ENCODE measurements at regions not wholly inside any gene's neighbourhood (a gene's known extent, or its start where the extent isn't known, plus 50 kb on each side); places are given as distances from the start of the nearest gene placed in this dataset.

DNA sequence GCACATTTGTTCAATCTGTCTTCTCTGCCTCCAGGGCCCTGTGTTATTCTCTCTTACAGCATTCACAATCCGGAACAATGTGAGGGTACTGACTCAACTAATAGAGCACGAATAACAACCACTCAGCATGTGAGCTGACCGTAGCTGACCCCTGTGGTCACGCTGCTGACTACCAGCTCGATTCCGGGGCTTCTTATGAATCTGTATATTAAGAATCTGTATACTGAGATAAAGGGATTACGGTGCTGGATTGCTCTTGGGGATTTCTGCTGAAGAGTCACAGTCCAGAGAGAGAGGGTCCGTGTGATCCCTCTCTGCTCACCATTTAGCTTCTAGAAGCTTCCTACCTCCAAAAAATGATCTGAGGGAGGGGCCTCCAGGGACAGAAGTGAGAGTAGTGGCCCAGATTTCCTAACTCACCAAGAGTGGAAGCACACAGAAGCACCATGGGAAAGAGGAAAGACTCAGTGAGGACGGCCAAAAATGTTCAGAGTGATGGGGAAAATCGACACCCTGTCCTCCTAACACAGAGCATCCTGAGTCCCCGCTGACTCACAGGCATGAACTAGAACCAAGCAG is 156.2 kb downstream of the THBS2 start:
- Histone ChIP-seq H3K4me1 (peaks cover 0 to 29% (median 0%) of the 10 kb centered on the region in 4 donors), H3K4me3 (no peak overlapping the region), H3K27ac (peak overlapping the region in 2 of 4 donors; percentile 64 to 67), H3K36me3 (no peaks in the 10 kb centered on the region), H3K9me3 (no peaks in the 10 kb centered on the region), H3K27me3 (no peaks in the 10 kb centered on the region)
- peak in 1 of 2 donors; percentile 35 for DNase-seq (ENCODE audit: low spot score in 2 of 2)
- TF ChIP-seq, protein P1, sequence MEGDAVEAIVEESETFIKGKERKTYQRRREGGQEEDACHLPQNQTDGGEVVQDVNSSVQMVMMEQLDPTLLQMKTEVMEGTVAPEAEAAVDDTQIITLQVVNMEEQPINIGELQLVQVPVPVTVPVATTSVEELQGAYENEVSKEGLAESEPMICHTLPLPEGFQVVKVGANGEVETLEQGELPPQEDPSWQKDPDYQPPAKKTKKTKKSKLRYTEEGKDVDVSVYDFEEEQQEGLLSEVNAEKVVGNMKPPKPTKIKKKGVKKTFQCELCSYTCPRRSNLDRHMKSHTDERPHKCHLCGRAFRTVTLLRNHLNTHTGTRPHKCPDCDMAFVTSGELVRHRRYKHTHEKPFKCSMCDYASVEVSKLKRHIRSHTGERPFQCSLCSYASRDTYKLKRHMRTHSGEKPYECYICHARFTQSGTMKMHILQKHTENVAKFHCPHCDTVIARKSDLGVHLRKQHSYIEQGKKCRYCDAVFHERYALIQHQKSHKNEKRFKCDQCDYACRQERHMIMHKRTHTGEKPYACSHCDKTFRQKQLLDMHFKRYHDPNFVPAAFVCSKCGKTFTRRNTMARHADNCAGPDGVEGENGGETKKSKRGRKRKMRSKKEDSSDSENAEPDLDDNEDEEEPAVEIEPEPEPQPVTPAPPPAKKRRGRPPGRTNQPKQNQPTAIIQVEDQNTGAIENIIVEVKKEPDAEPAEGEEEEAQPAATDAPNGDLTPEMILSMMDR (IDR thresholded peaks at IDR 0.05), result no peak
- TF ChIP-seq POLR2A (IDR thresholded peaks at IDR 0.05), result no peak
- TF ChIP-seq EP300 (IDR thresholded peaks at IDR 0.05), result no peak
- WGBS, 2 donors, result 46 to 49% methylated on average over 11 of the region's 11 CpGs

DNA sequence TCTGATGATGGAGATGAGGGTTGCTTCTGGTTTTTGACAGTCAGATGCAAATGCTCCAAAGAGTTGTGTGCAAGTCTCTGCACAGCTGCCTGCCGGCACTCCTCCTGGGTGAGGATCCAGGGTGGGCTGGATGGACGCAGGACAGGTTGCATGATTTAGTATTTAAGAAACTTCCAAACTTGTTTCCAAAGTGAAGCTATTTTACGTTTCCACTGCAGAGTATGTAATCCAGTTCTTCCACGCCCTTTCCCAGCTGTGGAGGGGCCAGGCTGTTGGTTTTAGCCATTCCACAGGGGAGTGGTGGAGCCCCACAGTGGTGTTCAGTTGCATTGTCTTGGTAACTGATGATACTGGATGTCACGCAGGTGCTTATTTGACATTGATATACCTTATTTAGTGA is 157.3 kb downstream of the THBS2 start:
- peaks cover 0 to 29% (median 0%) of the 10 kb centered on the region in 4 donors for H3K4me1 ChIP-seq
- no peaks in the 10 kb centered on the region for H3K27me3 ChIP-seq
- H3K4me3 ChIP-seq, result no peak overlapping the region
- no peaks in the 10 kb centered on the region for H3K36me3 ChIP-seq
- DNase-seq (ENCODE audit: low spot score in 2 of 2), result no peak
- H3K9me3 ChIP-seq, result peaks cover 0 to under 1% (median 0%) of the 10 kb centered on the region in 4 donors
- WGBS, 2 donors, result 82 to 85% methylated on average over 5 of the region's 5 CpGs
- TF ChIP-seq, protein P1 (IDR thresholded peaks at IDR 0.05), result no peak
- TF ChIP-seq EP300 (IDR thresholded peaks at IDR 0.05) (no peak), POLR2A (IDR thresholded peaks at IDR 0.05) (no peak)
- H3K27ac ChIP-seq, result no peak overlapping the region

DNA sequence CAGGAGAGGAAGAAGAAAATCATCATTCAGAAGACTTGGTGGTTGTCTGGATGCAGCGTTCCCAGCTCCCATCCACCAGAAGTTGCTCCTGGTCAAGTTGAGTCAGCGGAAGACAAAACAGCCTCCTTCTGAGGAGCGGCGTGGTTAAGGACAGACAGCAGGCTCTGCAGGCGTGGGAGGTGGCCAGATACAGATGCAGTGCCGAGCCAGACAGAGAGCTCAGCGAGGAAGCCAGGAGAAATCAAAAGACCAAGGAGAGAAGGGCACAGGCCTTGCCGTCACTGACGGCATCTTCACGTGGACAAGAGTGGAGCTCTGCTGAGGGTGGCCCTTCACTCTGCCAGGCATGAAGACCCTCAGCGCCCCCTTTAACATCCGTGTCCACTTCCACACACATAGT is 158.5 kb downstream of the THBS2 start:
- Histone ChIP-seq H3K4me3 (no peak overlapping the region), H3K36me3 (no peaks in the 10 kb centered on the region), H3K4me1 (peaks cover 0 to 29% (median 0%) of the 10 kb centered on the region in 4 donors), H3K27ac (no peak overlapping the region), H3K9me3 (peaks cover 0 to 13% (median 2%) of the 10 kb centered on the region in 4 donors), H3K27me3 (no peaks in the 10 kb centered on the region)
- DNase-seq (ENCODE audit: low spot score in 2 of 2), result no peak
- TF ChIP-seq POLR2A (IDR thresholded peaks at IDR 0.05) (no peak), EP300 (IDR thresholded peaks at IDR 0.05) (no peak)
- TF ChIP-seq, protein P1 (IDR thresholded peaks at IDR 0.05), result no peak
- WGBS, 2 donors, result 81 to 85% methylated on average over 12 of the region's 12 CpGs

DNA sequence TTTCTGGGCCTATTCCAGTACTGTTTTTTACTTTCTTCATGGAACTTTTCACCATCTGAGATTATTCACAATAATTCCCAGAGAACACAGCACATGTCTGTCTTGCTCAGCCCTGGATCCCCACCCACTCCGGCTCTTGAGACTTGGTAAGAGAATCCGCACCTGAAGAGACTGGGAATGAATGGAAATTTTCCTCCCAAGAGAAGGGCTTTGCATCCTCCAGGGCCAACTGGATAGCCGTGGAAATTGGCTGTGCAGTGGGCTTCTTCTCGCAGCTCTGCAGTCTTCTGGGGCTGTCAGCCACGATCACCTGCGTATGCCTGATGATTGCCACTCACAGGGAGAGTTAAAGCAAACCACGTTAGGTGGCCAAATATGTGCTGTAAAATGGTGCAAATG is 159.1 kb downstream of the THBS2 start:
- H3K27ac ChIP-seq, result no peak overlapping the region
- TF ChIP-seq, protein P1 (IDR thresholded peaks at IDR 0.05), result no peak
- TF ChIP-seq EP300 (IDR thresholded peaks at IDR 0.05) (no peak), POLR2A (IDR thresholded peaks at IDR 0.05) (no peak)
- WGBS, 2 donors, result 77 to 79% methylated on average over 7 of the region's 7 CpGs
- no peaks in the 10 kb centered on the region for H3K36me3 ChIP-seq
- H3K4me1 ChIP-seq, result peaks cover 0 to 29% (median 0%) of the 10 kb centered on the region in 4 donors
- no peaks in the 10 kb centered on the region for H3K27me3 ChIP-seq
- peaks cover 0 to 15% (median 2%) of the 10 kb centered on the region in 4 donors for H3K9me3 ChIP-seq
- no peak for DNase-seq (ENCODE audit: low spot score in 2 of 2)
- H3K4me3 ChIP-seq, result no peak overlapping the region

DNA sequence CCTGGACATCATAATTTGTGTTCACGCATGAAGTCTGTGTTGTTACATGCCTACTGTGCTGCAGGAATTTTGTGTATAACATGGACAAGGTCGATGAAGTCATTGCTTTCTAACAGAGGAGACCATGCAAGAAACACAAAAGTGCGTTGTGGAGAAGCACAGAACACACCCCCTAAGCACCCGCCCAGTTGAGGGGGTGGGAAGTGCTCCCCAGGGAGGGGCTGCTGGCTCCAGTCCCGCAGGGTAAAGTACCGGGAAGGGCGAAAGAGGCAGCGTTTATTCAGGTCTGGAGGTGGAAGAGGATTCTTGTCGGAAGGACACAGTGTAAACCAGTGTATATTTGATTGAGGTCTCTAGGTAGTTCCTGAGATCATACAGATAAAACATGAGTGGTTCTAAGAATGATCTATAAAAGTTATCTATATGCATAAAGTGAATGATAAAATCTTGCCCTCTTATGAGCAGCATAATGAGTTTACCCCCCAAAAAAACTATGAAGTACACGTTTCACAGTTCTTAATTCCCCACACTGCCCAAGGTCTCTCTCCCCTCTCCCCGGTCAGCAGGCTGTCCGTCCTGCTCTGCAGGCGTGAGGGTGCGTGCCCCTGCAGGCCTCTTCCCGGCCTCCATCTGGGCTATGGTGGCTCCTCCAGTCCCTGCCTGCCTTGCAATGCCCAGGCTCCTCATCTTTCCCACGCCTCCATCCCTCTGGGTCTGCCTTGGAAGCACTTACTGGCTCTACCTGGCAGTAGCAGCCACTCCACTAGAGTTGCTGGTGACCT is 159.7 kb downstream of the THBS2 start:
- Histone ChIP-seq H3K4me3 (no peak overlapping the region), H3K27me3 (no peaks in the 10 kb centered on the region), H3K36me3 (no peaks in the 10 kb centered on the region), H3K4me1 (peaks cover 0 to 29% (median 0%) of the 10 kb centered on the region in 4 donors), H3K27ac (no peak overlapping the region), H3K9me3 (peaks cover 0 to 15% (median 2%) of the 10 kb centered on the region in 4 donors)
- DNase-seq (ENCODE audit: low spot score in 2 of 2), result no peak
- TF ChIP-seq EP300 (IDR thresholded peaks at IDR 0.05) (no peak), POLR2A (IDR thresholded peaks at IDR 0.05) (no peak)
- TF ChIP-seq, protein P1 (IDR thresholded peaks at IDR 0.05), result no peak
- 60% methylated on average over 16 of the region's 16 CpGs for WGBS, 2 donors

Measured in tibial nerve (tissue), 4 donors.